ENCODE measurements at regions not wholly inside any gene's neighbourhood (a gene's known extent, or its start where the extent isn't known, plus 50 kb on each side); places are given as distances from the start of the nearest gene placed in this dataset.
"Not testable (repeated sequence)": the region's sequence is repeated elsewhere in the genome, so short reads cannot be mapped to it uniquely, and the experiment has no call there.

DNA sequence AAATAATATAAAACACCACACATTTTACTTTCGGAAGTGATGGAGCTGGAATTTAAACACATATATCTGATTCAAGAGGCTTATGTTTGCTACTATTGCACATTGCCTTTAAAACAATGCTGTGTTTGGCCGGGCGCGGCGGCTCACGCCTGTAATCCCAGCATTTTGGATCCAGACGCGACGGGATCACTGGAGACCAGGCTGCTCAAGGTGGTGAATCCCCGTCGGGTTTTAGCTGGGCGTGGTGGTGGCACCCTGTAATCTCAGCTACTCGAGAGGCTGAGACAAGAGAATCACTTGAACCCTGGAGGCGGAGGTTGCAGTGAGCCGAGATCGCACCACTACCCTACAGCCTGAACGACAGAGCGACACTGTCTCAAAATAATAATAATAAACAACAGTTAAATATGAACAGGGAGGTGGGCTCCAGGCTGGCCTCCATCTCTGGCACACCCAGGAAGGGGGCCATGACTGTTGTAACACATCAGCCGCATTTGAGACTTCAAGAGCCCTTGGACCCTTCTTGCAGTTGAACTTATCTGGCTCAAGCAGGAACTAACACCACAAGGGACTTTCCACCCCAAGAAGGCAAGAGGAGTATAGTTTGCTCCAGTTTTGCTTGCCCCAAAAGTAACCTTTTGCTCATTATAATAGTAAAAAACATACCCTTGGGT lies 127.1 kb upstream of the ZNF184 start:
- no peak overlapping the region for H2AFZ ChIP-seq (ENCODE audit: low read length)
- no peaks in the 10 kb centered on the region for H3K79me2 ChIP-seq (ENCODE audit: control insufficient read depth, insufficient read depth, low read length)
- no peaks in the 10 kb centered on the region for H3K27me3 ChIP-seq (ENCODE audit: control insufficient read depth, insufficient read depth, low read length)
- DNase-seq (ENCODE audit: low read depth in 2 of 2): no peak
- no peaks in the 10 kb centered on the region for H3K36me3 ChIP-seq (ENCODE audit: control insufficient read depth, insufficient read depth, low read length)
- no peaks in the 10 kb centered on the region for H3K9me3 ChIP-seq (ENCODE audit: control insufficient read depth, insufficient read depth, low read depth, low read length)
- no peak for TF ChIP-seq EZH2 (IDR thresholded peaks at IDR 0.05; ENCODE audit: low read length, missing control alignments)
- TF ChIP-seq, protein P1, sequence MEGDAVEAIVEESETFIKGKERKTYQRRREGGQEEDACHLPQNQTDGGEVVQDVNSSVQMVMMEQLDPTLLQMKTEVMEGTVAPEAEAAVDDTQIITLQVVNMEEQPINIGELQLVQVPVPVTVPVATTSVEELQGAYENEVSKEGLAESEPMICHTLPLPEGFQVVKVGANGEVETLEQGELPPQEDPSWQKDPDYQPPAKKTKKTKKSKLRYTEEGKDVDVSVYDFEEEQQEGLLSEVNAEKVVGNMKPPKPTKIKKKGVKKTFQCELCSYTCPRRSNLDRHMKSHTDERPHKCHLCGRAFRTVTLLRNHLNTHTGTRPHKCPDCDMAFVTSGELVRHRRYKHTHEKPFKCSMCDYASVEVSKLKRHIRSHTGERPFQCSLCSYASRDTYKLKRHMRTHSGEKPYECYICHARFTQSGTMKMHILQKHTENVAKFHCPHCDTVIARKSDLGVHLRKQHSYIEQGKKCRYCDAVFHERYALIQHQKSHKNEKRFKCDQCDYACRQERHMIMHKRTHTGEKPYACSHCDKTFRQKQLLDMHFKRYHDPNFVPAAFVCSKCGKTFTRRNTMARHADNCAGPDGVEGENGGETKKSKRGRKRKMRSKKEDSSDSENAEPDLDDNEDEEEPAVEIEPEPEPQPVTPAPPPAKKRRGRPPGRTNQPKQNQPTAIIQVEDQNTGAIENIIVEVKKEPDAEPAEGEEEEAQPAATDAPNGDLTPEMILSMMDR (conservative IDR thresholded peaks at IDR 0.05 in 1 of 2, IDR thresholded peaks at IDR 0.05 in 1 of 2; ENCODE audit: low read depth in 1 of 2, low read length in 2 of 2): no peak
- H4K20me1 ChIP-seq (ENCODE audit: control insufficient read depth, extremely low read depth, insufficient read depth, low read length): no peaks in the 10 kb centered on the region
- no peak overlapping the region for H3K9ac ChIP-seq (ENCODE audit: insufficient read depth, low read length)
- H3K27ac ChIP-seq (ENCODE audit: insufficient read depth, low read length): no peak overlapping the region
- H3K4me3 ChIP-seq (replicated peaks in 1 of 4; ENCODE audit: control extremely low read depth in 1 of 4, insufficient read depth in 1 of 4, low read depth in 3 of 4, low read length in 4 of 4): no peak overlapping the region
- no peaks in the 10 kb centered on the region for H3K4me1 ChIP-seq (ENCODE audit: control insufficient read depth, extremely low read depth, insufficient read depth, low read length)
- no peak overlapping the region for H3K4me2 ChIP-seq (ENCODE audit: extremely low read depth, insufficient read depth, low read length)

- H2AFZ ChIP-seq (ENCODE audit: low read length); H3K4me2 ChIP-seq (ENCODE audit: extremely low read depth, insufficient read depth, low read length); H3K27ac ChIP-seq (ENCODE audit: insufficient read depth, low read length); H3K4me3 ChIP-seq (replicated peaks in 1 of 4; ENCODE audit: control extremely low read depth in 1 of 4, insufficient read depth in 1 of 4, low read depth in 3 of 4, low read length in 4 of 4); H4K20me1 ChIP-seq (ENCODE audit: control insufficient read depth, extremely low read depth, insufficient read depth, low read length); H3K9ac ChIP-seq (ENCODE audit: insufficient read depth, low read length); H3K4me1 ChIP-seq (ENCODE audit: control insufficient read depth, extremely low read depth, insufficient read depth, low read length); H3K9me3 ChIP-seq (ENCODE audit: control insufficient read depth, insufficient read depth, low read depth, low read length); H3K27me3 ChIP-seq (ENCODE audit: control insufficient read depth, insufficient read depth, low read length); H3K79me2 ChIP-seq (ENCODE audit: control insufficient read depth, insufficient read depth, low read length); H3K36me3 ChIP-seq (ENCODE audit: control insufficient read depth, insufficient read depth, low read length); DNase-seq (ENCODE audit: low read depth in 2 of 2): not testable (repeated sequence)
Measured at GRCh38 chr6:27597031-27597567, 124.2 kb upstream of the ZNF184 start.

- Histone ChIP-seq H3K9me3 (ENCODE audit: control insufficient read depth, insufficient read depth, low read depth, low read length) (no peaks in the 10 kb centered on the region), H3K4me3 (replicated peaks in 1 of 4; ENCODE audit: control extremely low read depth in 1 of 4, insufficient read depth in 1 of 4, low read depth in 3 of 4, low read length in 4 of 4) (peak overlapping the region in 1 of 4 experiments; percentile 81), H4K20me1 (ENCODE audit: control insufficient read depth, extremely low read depth, insufficient read depth, low read length) (no peaks in the 10 kb centered on the region), H3K36me3 (ENCODE audit: control insufficient read depth, insufficient read depth, low read length) (no peaks in the 10 kb centered on the region), H3K4me2 (ENCODE audit: extremely low read depth, insufficient read depth, low read length) (no peak overlapping the region), H3K9ac (ENCODE audit: insufficient read depth, low read length) (no peak overlapping the region), H3K27ac (ENCODE audit: insufficient read depth, low read length) (no peak overlapping the region), H2AFZ (ENCODE audit: low read length) (no peak overlapping the region), H3K27me3 (ENCODE audit: control insufficient read depth, insufficient read depth, low read length) (no peaks in the 10 kb centered on the region), H3K4me1 (ENCODE audit: control insufficient read depth, extremely low read depth, insufficient read depth, low read length) (no peaks in the 10 kb centered on the region), H3K79me2 (ENCODE audit: control insufficient read depth, insufficient read depth, low read length) (no peaks in the 10 kb centered on the region)
- DNase-seq (ENCODE audit: low read depth in 2 of 2): no peak
- TF ChIP-seq, protein P1 (conservative IDR thresholded peaks at IDR 0.05 in 1 of 2, IDR thresholded peaks at IDR 0.05 in 1 of 2; ENCODE audit: low read depth in 1 of 2, low read length in 2 of 2): no peak
- no peak for TF ChIP-seq EZH2 (IDR thresholded peaks at IDR 0.05; ENCODE audit: low read length, missing control alignments)
Measured at GRCh38 chr6:27593861-27594260, 121.0 kb upstream of the ZNF184 start.
